Epithelial cell of proximal tubule (primary cell): ENCODE measurements at regions not wholly inside any gene's neighbourhood (a gene's known extent, or its start where the extent isn't known, plus 50 kb on each side); places are given as distances from the start of the nearest gene placed in this dataset.

ENCODE experiments used
- DNase-seq: peaks from one replicate; pipeline ENCODE4 v3.0.0-alpha.2; 2011; ENCODE audit warnings: low read depth
- H3K4me3 ChIP-seq: 2 replicates; pipeline ENCODE4 v1.5.1; 2011; ENCODE audit warnings: low read depth, mild to moderate bottlenecking, low read length
- TF ChIP-seq, protein P1 (sequence below): conservative IDR thresholded peaks from 2 replicates; pipeline ENCODE4 v1.5.1; 2012; ENCODE audit warnings: low read depth, mild to moderate bottlenecking, low read length

DNA sequence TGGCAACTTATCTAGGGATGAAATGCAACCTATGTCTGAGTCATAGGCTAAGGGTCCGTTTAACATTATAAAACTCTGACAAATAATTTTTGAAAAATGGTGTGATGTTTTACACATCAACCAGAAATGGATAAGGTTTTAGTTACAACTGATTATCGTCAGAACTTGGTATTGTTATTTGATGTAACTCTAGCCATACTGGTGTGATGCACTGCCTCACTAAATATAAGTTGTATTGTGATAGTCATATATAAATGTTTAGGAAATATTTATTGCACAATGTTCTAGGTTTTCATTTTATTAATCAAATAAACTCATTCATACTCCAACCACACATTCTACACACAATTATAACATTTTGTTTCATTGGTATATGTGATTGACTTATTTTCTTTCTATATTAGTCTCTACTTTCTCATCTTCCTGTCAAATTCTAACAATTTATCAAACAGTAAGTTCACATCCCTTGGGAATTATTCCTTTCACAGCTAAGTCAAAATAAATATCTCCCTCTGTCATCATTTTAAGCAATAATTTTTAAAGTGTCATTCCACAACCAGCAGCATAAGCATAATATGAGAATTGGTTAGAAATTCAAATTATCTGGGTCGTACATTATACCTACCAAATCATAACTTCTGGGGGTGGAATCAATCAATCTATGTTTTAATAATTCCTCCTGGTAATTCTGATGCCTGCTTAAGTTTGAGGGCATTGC lies 873.9 kb downstream of the SLITRK1 start:
- TF ChIP-seq, protein P1, sequence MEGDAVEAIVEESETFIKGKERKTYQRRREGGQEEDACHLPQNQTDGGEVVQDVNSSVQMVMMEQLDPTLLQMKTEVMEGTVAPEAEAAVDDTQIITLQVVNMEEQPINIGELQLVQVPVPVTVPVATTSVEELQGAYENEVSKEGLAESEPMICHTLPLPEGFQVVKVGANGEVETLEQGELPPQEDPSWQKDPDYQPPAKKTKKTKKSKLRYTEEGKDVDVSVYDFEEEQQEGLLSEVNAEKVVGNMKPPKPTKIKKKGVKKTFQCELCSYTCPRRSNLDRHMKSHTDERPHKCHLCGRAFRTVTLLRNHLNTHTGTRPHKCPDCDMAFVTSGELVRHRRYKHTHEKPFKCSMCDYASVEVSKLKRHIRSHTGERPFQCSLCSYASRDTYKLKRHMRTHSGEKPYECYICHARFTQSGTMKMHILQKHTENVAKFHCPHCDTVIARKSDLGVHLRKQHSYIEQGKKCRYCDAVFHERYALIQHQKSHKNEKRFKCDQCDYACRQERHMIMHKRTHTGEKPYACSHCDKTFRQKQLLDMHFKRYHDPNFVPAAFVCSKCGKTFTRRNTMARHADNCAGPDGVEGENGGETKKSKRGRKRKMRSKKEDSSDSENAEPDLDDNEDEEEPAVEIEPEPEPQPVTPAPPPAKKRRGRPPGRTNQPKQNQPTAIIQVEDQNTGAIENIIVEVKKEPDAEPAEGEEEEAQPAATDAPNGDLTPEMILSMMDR: no peak
- no peak overlapping the region for H3K4me3 ChIP-seq
- DNase-seq: no peak

DNA sequence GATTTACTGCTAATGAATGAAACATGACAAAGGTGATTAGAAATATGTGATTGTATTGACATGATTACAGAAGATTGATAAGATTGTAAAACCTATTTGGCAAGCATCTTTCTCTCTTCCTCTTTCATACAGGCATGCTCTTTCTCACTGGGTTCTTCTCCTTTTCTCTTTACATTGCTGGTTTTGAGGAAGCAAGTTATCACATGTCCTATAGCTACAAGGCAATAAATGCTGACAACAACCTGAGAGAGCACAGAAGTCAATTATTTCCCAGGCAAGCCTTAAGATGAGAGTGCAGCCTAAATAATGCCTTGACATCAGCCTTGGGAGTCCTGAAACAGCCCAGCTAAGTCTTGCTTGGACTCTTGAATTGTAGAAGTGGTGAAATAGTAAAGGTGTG lies 875.0 kb downstream of the SLITRK1 start:
- TF ChIP-seq, protein P1: no peak
- no peak for DNase-seq
- H3K4me3 ChIP-seq: no peak overlapping the region

DNA sequence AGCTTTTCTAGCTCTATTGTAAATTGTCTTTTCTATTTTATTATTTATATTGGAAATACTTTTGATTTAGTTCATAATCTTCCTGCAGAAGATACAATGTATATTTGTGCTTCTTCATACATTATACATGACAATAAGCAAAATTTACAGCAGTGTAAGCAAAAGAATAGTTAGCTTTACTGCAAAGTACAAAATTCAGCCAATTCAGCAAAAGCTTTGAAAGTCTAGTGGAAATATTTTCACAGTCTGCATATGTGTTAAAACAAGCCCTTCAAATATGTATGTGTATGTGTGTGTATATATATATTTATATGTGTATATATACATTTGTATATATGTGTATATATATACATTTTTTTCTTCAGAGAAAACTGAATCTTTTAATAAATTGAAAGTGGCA lies 879.1 kb downstream of the SLITRK1 start:
- H3K4me3 ChIP-seq: no peak overlapping the region
- TF ChIP-seq, protein P1: no peak
- no peak for DNase-seq

DNA sequence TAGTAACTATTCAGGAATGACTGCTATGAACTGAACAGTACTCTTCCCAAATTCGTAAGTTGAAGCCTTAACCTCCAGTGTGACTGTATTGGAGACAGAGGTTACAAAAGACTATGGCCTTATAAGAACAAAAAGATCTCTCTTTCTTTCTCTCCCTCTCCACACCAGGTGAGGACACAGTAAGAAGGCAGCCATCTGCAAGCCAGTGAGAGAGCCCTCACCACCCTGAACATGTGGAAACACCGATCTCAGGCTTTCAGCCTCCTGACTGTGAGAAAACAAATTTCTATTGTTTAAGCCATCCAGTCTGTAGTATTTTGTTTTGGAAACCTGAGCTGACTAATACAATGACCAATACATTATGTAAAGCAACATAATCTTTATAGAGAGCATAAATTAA lies 888.9 kb downstream of the SLITRK1 start:
- no peak overlapping the region for H3K4me3 ChIP-seq
- no peak for DNase-seq
- TF ChIP-seq, protein P1: no peak

DNA sequence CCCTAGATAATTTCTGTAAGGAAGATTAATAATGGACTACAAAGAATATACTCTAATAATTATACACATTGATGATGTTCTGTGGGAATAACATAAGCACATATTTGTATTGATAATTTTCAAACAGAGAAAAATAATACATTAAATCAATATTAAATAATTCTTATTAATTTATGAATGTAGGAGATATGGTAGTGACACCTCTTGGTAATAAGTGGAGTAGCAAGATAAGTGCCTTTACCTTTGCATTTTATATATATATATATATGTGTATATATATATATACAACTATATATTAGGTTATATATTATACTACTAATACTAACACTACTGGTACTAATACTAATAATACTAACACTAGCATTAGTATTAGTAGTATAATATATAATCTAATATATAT lies 905.8 kb downstream of the SLITRK1 start:
- DNase-seq: no peak
- TF ChIP-seq, protein P1: no peak

DNA sequence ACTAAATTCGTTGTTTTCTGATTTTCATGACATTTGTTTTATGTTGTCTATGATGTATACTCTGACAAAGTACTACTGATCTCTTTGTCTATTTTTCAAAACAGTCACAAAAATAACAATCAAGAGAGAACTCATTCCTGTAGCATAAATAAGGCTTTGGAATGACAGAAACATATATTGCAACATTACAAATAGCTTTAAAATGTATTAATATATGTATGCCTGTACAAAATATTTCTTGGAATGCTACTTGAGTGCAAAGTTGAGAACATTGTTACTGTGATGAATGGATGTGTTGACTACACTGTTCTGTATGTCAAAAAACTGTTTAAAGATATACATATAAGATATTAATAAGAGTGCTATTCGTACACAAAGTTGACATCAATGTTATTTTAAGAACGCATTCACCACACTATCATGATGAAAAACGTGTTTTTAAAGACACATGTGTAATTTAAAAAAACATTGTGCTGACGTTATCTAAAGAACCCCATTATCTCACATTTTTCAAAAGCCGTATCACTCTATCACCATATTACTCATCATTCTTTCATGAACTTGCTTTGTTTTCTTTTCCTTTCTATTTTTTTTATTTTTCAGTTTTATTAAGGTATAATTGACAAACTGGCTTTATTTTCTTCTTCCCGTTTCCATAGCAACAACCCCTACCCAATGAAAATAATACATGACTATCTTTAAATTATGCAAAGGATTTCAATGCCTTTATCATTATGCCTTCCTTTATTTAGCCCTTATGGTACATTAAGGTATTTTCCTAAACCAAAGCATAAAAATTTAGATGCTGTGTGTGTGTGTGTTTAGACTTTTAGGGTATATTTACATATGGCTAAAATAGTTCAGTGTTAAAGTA lies 918.8 kb downstream of the SLITRK1 start:
- no peak overlapping the region for H3K4me3 ChIP-seq
- TF ChIP-seq, protein P1: no peak
- DNase-seq: no peak

More for the DNA sequence above, 905.8 kb downstream of the SLITRK1 start:
- no peak overlapping the region for H3K4me3 ChIP-seq

- no peak for DNase-seq
- TF ChIP-seq, protein P1: no peak
- H3K4me3 ChIP-seq: no peak overlapping the region
Observed at GRCh38 chr13:82962397-82962796, 919.9 kb downstream of the SLITRK1 start.
